Caco-2 (cell line): ENCODE measurements at regions not wholly inside any gene's neighbourhood (a gene's known extent, or its start where the extent isn't known, plus 50 kb on each side); places are given as distances from the start of the nearest gene placed in this dataset.

ENCODE experiments used
- BruUV-seq: library from RNA; stranded (reverse); fragments of 400-500 nt; replicated peaks from 2 replicates; lab custom pipeline; 2021; lab: Mats Ljungman, UMichigan
- CTCF ChIA-PET: fragments of 300-600 bp; sonication (Branson Sonifier 250); formaldehyde crosslinking; loops from one replicate; lab custom pipeline; 2022; ENCODE audit warnings: antibody characterized with exemption; lab: Charles Lee
- POLR2A ChIA-PET: fragments of 300-600 bp; sonication (Branson Sonifier 250); formaldehyde crosslinking; loops from one replicate; lab custom pipeline; 2022; ENCODE audit warnings: antibody characterized with exemption; lab: Charles Lee
- DNase-seq, 2 experiments: peaks; one replicate each; pipeline versions ENCODE4 v3.0.0 to v3.0.0-alpha.2; 2020 to 2022
- H3K27me3 ChIP-seq: replicated peaks from 2 replicates; pipeline ENCODE4 v1.6.0; 2011; ENCODE audit warnings: low read length; ENCODE audit not compliant: control insufficient read depth, insufficient read depth
- H3K36me3 ChIP-seq: 2 replicates; pipeline ENCODE4 v1.5.1; 2011; ENCODE audit warnings: low read length; ENCODE audit not compliant: control insufficient read depth, insufficient read depth
- H3K4me1 ChIP-seq: fragments of 250-450 bp; sonication (Bioruptor Pico); 2 replicates; pipeline ENCODE4 v1.5.1; 2020; ENCODE audit warnings: mild to moderate bottlenecking
- H3K4me3 ChIP-seq: 2 replicates; pipeline ENCODE4 v1.5.1; 2011; ENCODE audit warnings: low read depth, mild to moderate bottlenecking, control low read depth, low read length
- H3K9me3 ChIP-seq: fragments of 250-450 bp; sonication (Bioruptor Pico); 2 replicates; pipeline ENCODE4 v1.5.1; 2020; ENCODE audit warnings: mild to moderate bottlenecking, moderate library complexity
- H3K27ac Mint-ChIP-seq: one replicate; pipeline ENCODE4 v1.8.0; 2022; ENCODE audit warnings: mixed read lengths; ENCODE audit not compliant: unreplicated experiment
- H3K27me3 Mint-ChIP-seq: one replicate; pipeline ENCODE4 v1.8.0; 2022; ENCODE audit warnings: mixed read lengths; ENCODE audit not compliant: insufficient read depth, unreplicated experiment
- H3K36me3 Mint-ChIP-seq: one replicate; pipeline ENCODE4 v1.8.0; 2022; ENCODE audit warnings: mild to moderate bottlenecking, mixed read lengths; ENCODE audit not compliant: insufficient read depth, unreplicated experiment
- H3K4me1 Mint-ChIP-seq: one replicate; pipeline ENCODE4 v1.8.0; 2022; ENCODE audit warnings: low read depth, mixed read lengths; ENCODE audit not compliant: unreplicated experiment
- H3K4me3 Mint-ChIP-seq: one replicate; pipeline ENCODE4 v1.8.0; 2022; ENCODE audit warnings: mild to moderate bottlenecking, moderate library complexity, mixed read lengths; ENCODE audit not compliant: unreplicated experiment
- H3K9me3 Mint-ChIP-seq: one replicate; pipeline ENCODE4 v1.8.0; 2022; ENCODE audit warnings: mixed read lengths; ENCODE audit not compliant: unreplicated experiment
- CTCF ChIP-seq, 2 experiments: fragments of 200-600 bp in 1 of 2; IDR thresholded peaks; 1 replicate in 1 of 2; 2 replicates in 1 of 2; pipeline versions ENCODE4 v1.5.1 to v1.8.0; 2011 to 2022; ENCODE audit warnings: antibody characterized with exemption in 1 of 2, control low read depth in 1 of 2, inconsistent platforms in 1 of 2, low read depth in 1 of 2, low read length in 1 of 2, mild to moderate bottlenecking in 1 of 2, moderate library complexity in 1 of 2; ENCODE audit not compliant: insufficient read depth in 1 of 2, severe bottlenecking in 1 of 2, unreplicated experiment in 1 of 2
- intact Hi-C: fragments of 100-400 bp; cut with micrococcal nuclease; formaldehyde crosslinking; loops from one replicate; pipeline ENCODE4 v1.10.0; 2022; ENCODE audit not compliant: unreplicated experiment

- DNase-seq, result no peak
- intact Hi-C loops, result no loop called here
- no peak overlapping the region for H3K4me3 Mint-ChIP-seq
- no peaks in the 10 kb centered on the region for H3K36me3 Mint-ChIP-seq
- ChIA-PET CTCF (interaction anchor here (0.7 kb wide), 2 partner anchors 40 to 550 kb away, joined by 3 to 4 read pairs; no protein-coding TSS in a partner anchor), POLR2A (no interaction called here)
- H3K4me1 Mint-ChIP-seq, result no peaks in the 10 kb centered on the region
- Histone ChIP-seq H3K27me3 (no peaks in the 10 kb centered on the region), H3K9me3 (no peaks in the 10 kb centered on the region), H3K4me1 (no peaks in the 10 kb centered on the region), H3K4me3 (no peak overlapping the region), H3K36me3 (no peaks in the 10 kb centered on the region)
- no peak overlapping the region for H3K27ac Mint-ChIP-seq
- H3K27me3 Mint-ChIP-seq, result no peaks in the 10 kb centered on the region
- no TSS peak for BruUV-seq
- no peak for TF ChIP-seq CTCF (IDR thresholded peaks at IDR 0.05; ENCODE audit: insufficient read depth in 1 of 2, low read depth in 1 of 2, low read length in 1 of 2, severe bottlenecking in 1 of 2, unreplicated experiment in 1 of 2)
- peaks cover 11% of the 10 kb centered on the region for H3K9me3 Mint-ChIP-seq
These were observed 226.6 kb upstream of the SLC24A2 start for GRCh38 chr9:20015427-20015931.

- no peaks in the 10 kb centered on the region for H3K36me3 ChIP-seq
- POLR2A ChIA-PET, result no interaction called here
- H3K9me3 Mint-ChIP-seq, result peaks cover 8% of the 10 kb centered on the region
These were observed 225.3 kb upstream of the SLC24A2 start for GRCh38 chr9:20014168-20014567.

GRCh38 chr9:20012232-20012631, 223.4 kb upstream of the SLC24A2 start:
- BruUV-seq, result no TSS peak
- ChIA-PET CTCF (no interaction called here), POLR2A (no interaction called here)
- TF ChIP-seq CTCF (IDR thresholded peaks at IDR 0.05; ENCODE audit: insufficient read depth in 1 of 2, low read depth in 1 of 2, low read length in 1 of 2, severe bottlenecking in 1 of 2, unreplicated experiment in 1 of 2), result no peak
- no peaks in the 10 kb centered on the region for H3K27me3 Mint-ChIP-seq
- Histone ChIP-seq H3K4me3 (no peak overlapping the region), H3K36me3 (no peaks in the 10 kb centered on the region), H3K27me3 (no peaks in the 10 kb centered on the region), H3K4me1 (no peaks in the 10 kb centered on the region), H3K9me3 (no peaks in the 10 kb centered on the region)
- H3K27ac Mint-ChIP-seq, result no peak overlapping the region
- H3K4me3 Mint-ChIP-seq, result no peak overlapping the region
- intact Hi-C loops, result no loop called here
- H3K9me3 Mint-ChIP-seq, result no peaks in the 10 kb centered on the region
- H3K4me1 Mint-ChIP-seq, result no peaks in the 10 kb centered on the region
- no peak for DNase-seq
- no peaks in the 10 kb centered on the region for H3K36me3 Mint-ChIP-seq

More at GRCh38 chr9:20014168-20014567, 225.3 kb upstream of the SLC24A2 start:
- Histone ChIP-seq H3K4me3 (no peak overlapping the region), H3K27me3 (no peaks in the 10 kb centered on the region), H3K9me3 (no peaks in the 10 kb centered on the region), H3K4me1 (no peaks in the 10 kb centered on the region)
- no TSS peak for BruUV-seq
- no peaks in the 10 kb centered on the region for H3K36me3 Mint-ChIP-seq
- no peak overlapping the region for H3K4me3 Mint-ChIP-seq
- CTCF ChIA-PET, result no interaction called here
- no peaks in the 10 kb centered on the region for H3K27me3 Mint-ChIP-seq
- no peak for DNase-seq
- TF ChIP-seq CTCF (IDR thresholded peaks at IDR 0.05; ENCODE audit: insufficient read depth in 1 of 2, low read depth in 1 of 2, low read length in 1 of 2, severe bottlenecking in 1 of 2, unreplicated experiment in 1 of 2), result no peak
- intact Hi-C loops, result no loop called here
- H3K4me1 Mint-ChIP-seq, result no peaks in the 10 kb centered on the region
- H3K27ac Mint-ChIP-seq, result no peak overlapping the region
